Fibroblast of skin of abdomen (primary cell): ENCODE measurements at regions not wholly inside any gene's neighbourhood (a gene's known extent, or its start where the extent isn't known, plus 50 kb on each side); places are given as distances from the start of the nearest gene placed in this dataset.

Source experiments
- DNase-seq: peaks from one replicate; pipeline ENCODE4 v3.0.0-alpha.2; 2013

GRCh38 chr3:59540241-59540640 lies 490.4 kb upstream of the CFAP20DC start:
- peak; percentile 55 for DNase-seq

GRCh38 chr3:59538753-59539432 lies 489.1 kb upstream of the CFAP20DC start:
- DNase-seq: no peak

- DNase-seq: peak; percentile 25
Measured at GRCh38 chr3:59535791-59536221, 486.0 kb upstream of the CFAP20DC start.

GRCh38 chr3:59531994-59532393 lies 482.2 kb upstream of the CFAP20DC start:
- no peak for DNase-seq

GRCh38 chr3:59531066-59531745 lies 481.4 kb upstream of the CFAP20DC start:
- DNase-seq: no peak

- no peak for DNase-seq
Measured at GRCh38 chr3:59528251-59528650, 478.4 kb upstream of the CFAP20DC start.

- no peak for DNase-seq
Measured at GRCh38 chr3:59527493-59527892, 477.7 kb upstream of the CFAP20DC start.

GRCh38 chr3:59526999-59527398 lies 477.2 kb upstream of the CFAP20DC start:
- DNase-seq: no peak

- no peak for DNase-seq
Measured at GRCh38 chr3:59522550-59522949, 472.7 kb upstream of the CFAP20DC start.

GRCh38 chr3:59519094-59519493 lies 469.3 kb upstream of the CFAP20DC start:
- DNase-seq: no peak

GRCh38 chr3:59518283-59519055 lies 468.6 kb upstream of the CFAP20DC start:
- no peak for DNase-seq

GRCh38 chr3:59517388-59517787 lies 467.6 kb upstream of the CFAP20DC start:
- no peak for DNase-seq

GRCh38 chr3:59515966-59516365 lies 466.1 kb upstream of the CFAP20DC start:
- no peak for DNase-seq

GRCh38 chr3:59514865-59515482 lies 465.1 kb upstream of the CFAP20DC start:
- DNase-seq: no peak

GRCh38 chr3:59513570-59513969 lies 463.7 kb upstream of the CFAP20DC start:
- DNase-seq: no peak

- no peak for DNase-seq
Measured at GRCh38 chr3:59512066-59512465, 462.2 kb upstream of the CFAP20DC start.

- peak; percentile 21 for DNase-seq
Measured at GRCh38 chr3:59510576-59510975, 460.8 kb upstream of the CFAP20DC start.

GRCh38 chr3:59508273-59508672 lies 458.4 kb upstream of the CFAP20DC start:
- DNase-seq: no peak

GRCh38 chr3:59506191-59506590 lies 456.4 kb upstream of the CFAP20DC start:
- no peak for DNase-seq

- no peak for DNase-seq
Measured at GRCh38 chr3:59503441-59503840, 453.6 kb upstream of the CFAP20DC start.

GRCh38 chr3:59502806-59503205 lies 453.0 kb upstream of the CFAP20DC start:
- peak; percentile 91 for DNase-seq

GRCh38 chr3:59499954-59500353 lies 450.1 kb upstream of the CFAP20DC start:
- DNase-seq: no peak

- no peak for DNase-seq
Measured at GRCh38 chr3:59499000-59499399, 449.2 kb upstream of the CFAP20DC start.
